Activated CD8-positive, alpha-beta memory T cell treated with anti-CD3 and anti-CD28 coated beads for 48 hours (primary cell): ENCODE measurements at regions not wholly inside any gene's neighbourhood (a gene's known extent, or its start where the extent isn't known, plus 50 kb on each side); places are given as distances from the start of the nearest gene placed in this dataset.

ENCODE experiments used
- DNase-seq, 3 experiments: peaks; one replicate each; pipeline ENCODE4 v3.0.0-alpha.2; 2020; ENCODE audit warnings: low read depth in 2 of 3, low spot score in 2 of 3

GRCh38 chr12:76259106-76259505 lies 89.1 kb downstream of the BBS10 start:
- DNase-seq = no peak

GRCh38 chr12:76256904-76257303 lies 91.3 kb downstream of the BBS10 start:
- no peak for DNase-seq

- DNase-seq = no peak
Observed at GRCh38 chr12:76256321-76256720, 91.9 kb downstream of the BBS10 start.

GRCh38 chr12:76255692-76256091 lies 92.5 kb downstream of the BBS10 start:
- no peak for DNase-seq

- no peak for DNase-seq
Observed at GRCh38 chr12:76255281-76255680, 92.9 kb downstream of the BBS10 start.

- DNase-seq = no peak
Observed at GRCh38 chr12:76252031-76252430, 96.2 kb downstream of the BBS10 start.

GRCh38 chr12:76250256-76250655 lies 98.0 kb downstream of the BBS10 start:
- no peak for DNase-seq

- no peak for DNase-seq
Observed at GRCh38 chr12:76249501-76249900, 98.7 kb downstream of the BBS10 start.

GRCh38 chr12:76247992-76248391 lies 100.2 kb downstream of the BBS10 start:
- no peak for DNase-seq

GRCh38 chr12:76247026-76247646 lies 101.1 kb downstream of the BBS10 start:
- no peak for DNase-seq

GRCh38 chr12:76246611-76247010 lies 101.6 kb downstream of the BBS10 start:
- DNase-seq = no peak

- DNase-seq = no peak
Observed at GRCh38 chr12:76244300-76244699, 103.9 kb downstream of the BBS10 start.

GRCh38 chr12:76242813-76243550 lies 105.2 kb downstream of the BBS10 start:
- no peak for DNase-seq

- DNase-seq = no peak
Observed at GRCh38 chr12:76241371-76241770, 106.8 kb downstream of the BBS10 start.

GRCh38 chr12:76240281-76240680 lies 107.9 kb downstream of the BBS10 start:
- DNase-seq = no peak

GRCh38 chr12:76238688-76239087 lies 109.5 kb downstream of the BBS10 start:
- DNase-seq = no peak

GRCh38 chr12:76237086-76237701 lies 111.0 kb downstream of the BBS10 start:
- DNase-seq = no peak

- no peak for DNase-seq
Observed at GRCh38 chr12:76236640-76237039, 111.6 kb downstream of the BBS10 start.

GRCh38 chr12:76234741-76235140 lies 113.5 kb downstream of the BBS10 start:
- no peak for DNase-seq

- DNase-seq = no peak
Observed at GRCh38 chr12:76232013-76232412, 116.2 kb downstream of the BBS10 start.

- no peak for DNase-seq
Observed at GRCh38 chr12:76226956-76227355, 121.3 kb downstream of the BBS10 start.

GRCh38 chr12:76226397-76226796 lies 121.8 kb downstream of the BBS10 start:
- DNase-seq = no peak
